HepG2 (cell line): ENCODE measurements at regions not wholly inside any gene's neighbourhood (a gene's known extent, or its start where the extent isn't known, plus 50 kb on each side); places are given as distances from the start of the nearest gene placed in this dataset.

Experiments used
- AGO2 ChIP-seq: fragments of 200-400 bp; formaldehyde crosslinking; optimal IDR thresholded peaks from 2 replicates; pipeline ENCODE3; 2017; ENCODE audit warnings: mild to moderate bottlenecking, low read depth, low read length, moderate library complexity
- ARID4A ChIP-seq: sonication (generic); formaldehyde crosslinking; IDR thresholded peaks from 2 replicates; pipeline ENCODE4 v1.5.0; 2020; ENCODE audit warnings: mild to moderate bottlenecking, missing genetic modification reagents, borderline replicate concordance
- ARID5B ChIP-seq: IDR thresholded peaks from 2 replicates; pipeline ENCODE4 v1.4.0; 2020; ENCODE audit warnings: mild to moderate bottlenecking, missing genetic modification reagents
- ATM ChIP-seq: fragments of 450-650 bp; IDR thresholded peaks from 2 replicates; pipeline ENCODE4 v1.7.1; 2017; ENCODE audit warnings: mild to moderate bottlenecking, borderline replicate concordance
- BCL6 ChIP-seq: IDR thresholded peaks from 2 replicates; pipeline ENCODE4 v1.6.1; 2016; ENCODE audit warnings: missing genetic modification reagents, missing compliant biosample characterization
- ETV6 ChIP-seq: sonication (generic); formaldehyde crosslinking; conservative IDR thresholded peaks from 2 replicates; pipeline ENCODE4 v1.4.0; 2020; ENCODE audit warnings: missing genetic modification reagents
- MNT ChIP-seq: fragments of 450-650 bp; IDR thresholded peaks from 2 replicates; pipeline ENCODE4 v1.6.1; 2016
- NR2F1 ChIP-seq, 2 experiments: fragments of 450-650 bp in 1 of 2; formaldehyde crosslinking in 1 of 2; IDR thresholded peaks; 2 replicates each; pipeline versions ENCODE4 v1.5.0 to v1.6.1; 2016 to 2020; ENCODE audit warnings: mild to moderate bottlenecking in 1 of 2, missing compliant biosample characterization in 1 of 2, missing genetic modification reagents in 1 of 2, moderate library complexity in 1 of 2
- RARA ChIP-seq: IDR thresholded peaks from 2 replicates; pipeline ENCODE4 v1.6.1; 2016; ENCODE audit warnings: missing genetic modification reagents, missing compliant biosample characterization
- RFX1 ChIP-seq: fragments of 450-650 bp; IDR thresholded peaks from 2 replicates; pipeline ENCODE4 v1.6.1; 2017
- SIX4 ChIP-seq: sonication (generic); formaldehyde crosslinking; IDR thresholded peaks from 2 replicates; pipeline ENCODE4 v1.4.0; 2020; ENCODE audit warnings: missing genetic modification reagents
- SP2 ChIP-seq: sonication (generic); formaldehyde crosslinking; IDR thresholded peaks from 2 replicates; pipeline ENCODE4 v1.5.1; 2020; ENCODE audit warnings: mild to moderate bottlenecking, missing genetic modification reagents
- ZFP82 ChIP-seq: sonication (generic); formaldehyde crosslinking; IDR thresholded peaks from 2 replicates; pipeline ENCODE4 v1.5.1; 2020; ENCODE audit warnings: mild to moderate bottlenecking, missing genetic modification reagents, borderline replicate concordance
- ZMYM2 ChIP-seq: sonication (generic); formaldehyde crosslinking; IDR thresholded peaks from 2 replicates; pipeline ENCODE4 v1.8.0; 2022; ENCODE audit warnings: mild to moderate bottlenecking, missing genetic modification reagents
- ZNF282 ChIP-seq: fragments of 450-650 bp; IDR thresholded peaks from 2 replicates; pipeline ENCODE4 v1.6.1; 2018; ENCODE audit not compliant: partially characterized antibody
- ZNF333 ChIP-seq: sonication (generic); formaldehyde crosslinking; IDR thresholded peaks from 2 replicates; pipeline ENCODE4 v1.4.0; 2020; ENCODE audit warnings: mild to moderate bottlenecking, missing genetic modification reagents, borderline replicate concordance
- ZNF33B ChIP-seq: sonication (generic); formaldehyde crosslinking; IDR thresholded peaks from 2 replicates; pipeline ENCODE4 v1.5.1; 2020; ENCODE audit warnings: mild to moderate bottlenecking, missing genetic modification reagents
- ZNF383 ChIP-seq: sonication (generic); formaldehyde crosslinking; IDR thresholded peaks from 2 replicates; pipeline ENCODE4 v1.4.0; 2020; ENCODE audit warnings: missing genetic modification reagents, mild to moderate bottlenecking, borderline replicate concordance
- ZNF652 ChIP-seq: IDR thresholded peaks from 2 replicates; pipeline ENCODE4 v1.6.1; 2016; ENCODE audit warnings: low read depth, borderline replicate concordance
- ZNF850 ChIP-seq: sonication (generic); formaldehyde crosslinking; conservative IDR thresholded peaks from 2 replicates; pipeline ENCODE4 v1.9.0; 2021; ENCODE audit warnings: mild to moderate bottlenecking, missing genetic modification reagents

- TF ChIP-seq ETV6, result no peak
- TF ChIP-seq SIX4 (CRISPR knock-in tag), result no peak
- no peak for TF ChIP-seq ZNF850 (CRISPR knock-in tag)
- TF ChIP-seq ZNF333 (CRISPR knock-in tag), result no peak
- TF ChIP-seq SP2 (CRISPR knock-in tag), result no peak
- no peak for TF ChIP-seq MNT
- TF ChIP-seq ZNF282, result no peak
- no peak for TF ChIP-seq ZNF652 (CRISPR knock-in tag)
- no peak for TF ChIP-seq ZNF33B
- no peak for TF ChIP-seq BCL6 (CRISPR knock-in tag)
- no peak for TF ChIP-seq NR2F1 (CRISPR knock-in tag; IDR thresholded peaks at IDR 0.05)
- 0 out of 2 replicates have a peak, but pooled peaks have one; percentile 25 for TF ChIP-seq ARID5B (CRISPR knock-in tag)
- TF ChIP-seq RARA (CRISPR knock-in tag), result peak; percentile 31; the same call in 1 of the 2 replicates
- no peak for TF ChIP-seq ATM
- TF ChIP-seq ZFP82 (CRISPR knock-in tag), result no peak
- no peak for TF ChIP-seq RFX1
- TF ChIP-seq ZNF383, result no peak
- TF ChIP-seq ZMYM2 (CRISPR knock-in tag), result no peak
- TF ChIP-seq AGO2, result no peak
- TF ChIP-seq ARID4A, result no peak
Observed at GRCh38 chr6:29232725-29233124, 62.0 kb downstream of the OR2J2 start (continued).
